ENCODE measurements at regions not wholly inside any gene's neighbourhood (a gene's known extent, or its start where the extent isn't known, plus 50 kb on each side); places are given as distances from the start of the nearest gene placed in this dataset.
A peak's percentile ranks its signal among the peaks of the same experiment; 100 is the strongest.

DNA sequence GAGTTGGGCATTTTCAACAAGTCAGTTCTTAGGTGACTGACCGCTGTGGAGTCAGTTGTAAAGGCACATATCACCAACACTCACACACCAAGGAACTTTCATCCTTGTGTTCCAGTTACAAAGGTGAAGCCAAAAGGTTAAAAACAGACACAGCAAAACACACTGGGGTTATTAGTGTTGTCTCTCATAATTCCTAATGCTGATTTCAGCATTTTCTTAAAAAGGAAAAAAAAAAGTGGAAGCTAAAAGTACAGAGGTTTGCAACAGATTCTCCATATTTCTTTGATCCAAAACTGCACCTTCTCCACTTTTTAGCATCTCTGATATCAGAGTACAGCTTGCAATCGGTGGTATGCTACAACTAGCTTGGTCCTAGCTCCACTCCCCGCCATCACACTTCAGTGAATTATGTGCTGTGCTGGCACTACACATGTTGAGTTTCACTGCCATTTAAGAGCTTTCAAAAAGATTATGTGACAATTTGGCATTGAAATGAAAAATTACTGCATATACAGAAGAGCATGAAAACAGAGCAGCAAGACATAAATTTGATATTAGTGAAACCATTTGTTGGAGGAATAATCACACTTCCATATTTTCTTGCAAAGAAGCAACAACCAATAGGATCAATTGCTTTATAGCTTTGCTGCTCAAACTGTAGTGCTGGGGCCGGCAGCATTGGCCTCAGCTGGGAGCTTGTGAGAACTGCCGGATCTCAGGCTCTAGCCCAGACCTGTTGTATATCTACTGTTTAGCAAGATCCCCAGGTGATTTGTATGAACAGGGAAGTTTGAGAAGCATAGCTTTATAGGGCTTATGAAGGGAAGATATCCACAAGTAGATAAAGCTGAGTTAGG is 62.3 kb upstream of the DAPL1 start:
- Mint-ChIP-seq H3K27ac (peak overlapping the region; percentile 17), H3K27me3 (ENCODE audit: low read depth, poor library complexity) (peaks cover 3% of the 10 kb centered on the region), H3K36me3 (ENCODE audit: low read depth) (no peaks in the 10 kb centered on the region), H3K9me3 (no peaks in the 10 kb centered on the region), H3K4me3 (no peak overlapping the region), H3K4me1 (peaks cover 90% of the 10 kb centered on the region)
- TF ChIP-seq, protein P1, sequence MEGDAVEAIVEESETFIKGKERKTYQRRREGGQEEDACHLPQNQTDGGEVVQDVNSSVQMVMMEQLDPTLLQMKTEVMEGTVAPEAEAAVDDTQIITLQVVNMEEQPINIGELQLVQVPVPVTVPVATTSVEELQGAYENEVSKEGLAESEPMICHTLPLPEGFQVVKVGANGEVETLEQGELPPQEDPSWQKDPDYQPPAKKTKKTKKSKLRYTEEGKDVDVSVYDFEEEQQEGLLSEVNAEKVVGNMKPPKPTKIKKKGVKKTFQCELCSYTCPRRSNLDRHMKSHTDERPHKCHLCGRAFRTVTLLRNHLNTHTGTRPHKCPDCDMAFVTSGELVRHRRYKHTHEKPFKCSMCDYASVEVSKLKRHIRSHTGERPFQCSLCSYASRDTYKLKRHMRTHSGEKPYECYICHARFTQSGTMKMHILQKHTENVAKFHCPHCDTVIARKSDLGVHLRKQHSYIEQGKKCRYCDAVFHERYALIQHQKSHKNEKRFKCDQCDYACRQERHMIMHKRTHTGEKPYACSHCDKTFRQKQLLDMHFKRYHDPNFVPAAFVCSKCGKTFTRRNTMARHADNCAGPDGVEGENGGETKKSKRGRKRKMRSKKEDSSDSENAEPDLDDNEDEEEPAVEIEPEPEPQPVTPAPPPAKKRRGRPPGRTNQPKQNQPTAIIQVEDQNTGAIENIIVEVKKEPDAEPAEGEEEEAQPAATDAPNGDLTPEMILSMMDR (IDR thresholded peaks at IDR 0.05) = no peak
- DNase-seq = no peak

DNA sequence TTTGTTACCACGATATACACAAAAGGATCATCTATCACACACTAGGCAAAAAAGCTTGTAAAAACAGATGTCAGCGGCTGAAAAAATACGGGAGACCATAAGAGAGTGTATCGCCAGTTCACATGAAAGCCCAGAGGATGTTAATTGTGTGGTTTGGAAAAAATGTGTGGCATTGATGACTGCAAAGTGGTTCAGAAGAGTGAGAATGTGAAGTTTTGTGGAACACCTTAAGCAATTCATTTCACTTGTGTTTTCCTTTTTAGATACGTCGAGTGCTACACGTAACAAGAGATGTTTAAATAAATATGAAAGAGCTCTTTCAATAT is 61.7 kb upstream of the DAPL1 start:
- Mint-ChIP-seq H3K27ac (no peak overlapping the region), H3K36me3 (ENCODE audit: low read depth) (no peaks in the 10 kb centered on the region), H3K4me1 (peaks cover 90% of the 10 kb centered on the region), H3K27me3 (ENCODE audit: low read depth, poor library complexity) (peaks cover 3% of the 10 kb centered on the region), H3K9me3 (no peaks in the 10 kb centered on the region), H3K4me3 (no peak overlapping the region)
- TF ChIP-seq, protein P1 (IDR thresholded peaks at IDR 0.05) = no peak
- no peak for DNase-seq

DNA sequence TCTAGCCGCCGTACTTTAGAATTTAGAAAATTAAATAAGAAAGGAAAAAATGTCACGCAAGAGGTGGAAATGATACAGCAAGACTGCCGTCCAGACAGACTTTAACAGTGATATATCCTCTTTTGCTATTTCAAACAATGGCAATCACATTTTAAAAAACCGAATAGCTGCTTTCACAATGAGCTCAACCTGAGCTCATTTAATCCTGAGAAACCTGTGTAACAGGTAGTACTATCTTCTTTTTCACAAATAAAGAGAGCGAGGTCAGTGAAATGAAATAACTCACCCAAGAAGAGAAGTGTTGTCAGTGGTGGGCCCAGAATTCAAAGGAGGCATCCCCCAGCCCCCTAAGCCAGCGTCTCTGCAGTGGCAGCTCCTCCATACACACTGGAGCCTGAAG is 60.7 kb upstream of the DAPL1 start:
- peaks cover 3% of the 10 kb centered on the region for H3K27me3 Mint-ChIP-seq (ENCODE audit: low read depth, poor library complexity)
- peaks cover 87% of the 10 kb centered on the region for H3K4me1 Mint-ChIP-seq
- TF ChIP-seq, protein P1 (IDR thresholded peaks at IDR 0.05) = no peak
- H3K27ac Mint-ChIP-seq = no peak overlapping the region
- no peak for DNase-seq
- H3K9me3 Mint-ChIP-seq = no peaks in the 10 kb centered on the region
- no peaks in the 10 kb centered on the region for H3K36me3 Mint-ChIP-seq (ENCODE audit: low read depth)
- H3K4me3 Mint-ChIP-seq = no peak overlapping the region

DNA sequence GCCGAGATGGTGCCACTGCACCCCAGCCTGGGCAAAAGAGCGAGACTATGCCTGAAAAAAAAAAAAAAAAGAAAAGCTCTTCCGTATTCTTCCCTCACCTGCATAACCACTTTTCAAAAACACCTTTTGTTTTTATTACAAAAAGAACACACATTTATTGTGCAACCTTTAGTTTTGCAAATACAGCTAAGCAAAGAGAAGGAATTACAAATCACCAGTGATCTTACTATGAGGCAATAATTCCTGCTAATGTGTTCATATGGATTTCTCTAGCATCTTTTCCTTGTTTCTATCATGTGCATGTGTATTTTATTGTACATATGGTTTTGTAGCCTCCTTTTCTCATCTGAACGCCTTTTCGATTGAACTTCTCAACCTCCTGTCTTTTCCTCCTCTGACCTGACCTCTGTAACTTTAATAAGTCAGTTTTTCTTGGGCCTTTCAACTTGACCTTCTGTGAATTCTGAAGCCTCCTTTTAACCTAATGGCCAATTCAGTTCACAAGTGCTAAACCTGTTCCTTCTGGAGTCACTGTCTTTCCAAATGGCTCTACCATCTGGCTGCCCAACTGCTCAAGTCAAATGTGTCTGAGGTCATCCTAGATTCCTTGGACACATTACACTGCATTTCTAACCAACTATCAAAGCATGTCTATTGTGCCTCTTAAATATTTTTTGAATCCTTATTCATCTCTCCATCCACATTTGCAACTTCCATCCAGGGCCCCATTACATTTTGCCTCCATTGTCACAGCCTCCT is 59.1 kb upstream of the DAPL1 start:
- Mint-ChIP-seq H3K4me3 (no peak overlapping the region), H3K9me3 (no peaks in the 10 kb centered on the region), H3K27me3 (ENCODE audit: low read depth, poor library complexity) (peaks cover 3% of the 10 kb centered on the region), H3K36me3 (ENCODE audit: low read depth) (no peaks in the 10 kb centered on the region), H3K27ac (no peak overlapping the region), H3K4me1 (peaks cover 81% of the 10 kb centered on the region)
- TF ChIP-seq, protein P1 (IDR thresholded peaks at IDR 0.05) = no peak
- no peak for DNase-seq

DNA sequence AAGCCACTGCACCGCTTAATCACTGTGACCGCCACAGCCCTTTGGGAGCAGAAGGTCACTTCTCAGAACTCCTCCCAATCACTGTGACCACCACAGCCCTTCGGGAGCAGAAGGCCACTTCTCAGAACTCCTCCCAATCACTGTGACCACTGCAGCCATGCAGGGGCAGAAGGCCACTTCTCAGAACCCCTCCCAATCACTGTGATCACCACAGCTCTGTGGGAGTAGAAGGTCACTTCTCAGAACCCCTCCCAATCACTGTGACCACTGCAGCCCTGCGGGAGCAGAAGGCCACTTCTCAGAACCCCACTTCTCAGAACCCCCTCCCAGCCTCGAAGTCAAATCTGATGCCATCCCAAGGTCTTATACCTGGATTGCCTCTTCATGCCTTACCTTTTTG is 56.8 kb upstream of the DAPL1 start:
- TF ChIP-seq, protein P1 (IDR thresholded peaks at IDR 0.05) = no peak
- Mint-ChIP-seq H3K9me3 (no peaks in the 10 kb centered on the region), H3K27me3 (ENCODE audit: low read depth, poor library complexity) (peaks cover 8% of the 10 kb centered on the region), H3K4me3 (no peak overlapping the region), H3K4me1 (peaks cover 81% of the 10 kb centered on the region), H3K27ac (peak overlapping the region; percentile 47), H3K36me3 (ENCODE audit: low read depth) (no peaks in the 10 kb centered on the region)
- DNase-seq = no peak

Data from nephron progenitor cell (in vitro differentiated cells).